ENCODE measurements at regions not wholly inside any gene's neighbourhood (a gene's known extent, or its start where the extent isn't known, plus 50 kb on each side); places are given as distances from the start of the nearest gene placed in this dataset.

GRCh38 chr11:22467741-22468140 lies 129.6 kb downstream of the SLC17A6 start:
- H3K4me1 ChIP-seq (ENCODE audit: control insufficient read depth, extremely low read depth, insufficient read depth, low read length): peaks cover 7% of the 10 kb centered on the region
- H3K36me3 ChIP-seq (ENCODE audit: control insufficient read depth, insufficient read depth, low read length): no peaks in the 10 kb centered on the region
- H3K27ac ChIP-seq (ENCODE audit: insufficient read depth, low read length): peak overlapping the region; percentile 60
- no peaks in the 10 kb centered on the region for H4K20me1 ChIP-seq (ENCODE audit: control insufficient read depth, extremely low read depth, insufficient read depth, low read length)
- DNase-seq (ENCODE audit: low read depth in 2 of 2): no peak
- no peaks in the 10 kb centered on the region for H3K27me3 ChIP-seq (ENCODE audit: control insufficient read depth, insufficient read depth, low read length)
- no peaks in the 10 kb centered on the region for H3K79me2 ChIP-seq (ENCODE audit: control insufficient read depth, insufficient read depth, low read length)
- no peak overlapping the region for H2AFZ ChIP-seq (ENCODE audit: low read length)
- no peak overlapping the region for H3K9ac ChIP-seq (ENCODE audit: insufficient read depth, low read length)
- no peak overlapping the region for H3K4me3 ChIP-seq (replicated peaks in 1 of 4; ENCODE audit: control extremely low read depth in 1 of 4, insufficient read depth in 1 of 4, low read depth in 3 of 4, low read length in 4 of 4)
- no peaks in the 10 kb centered on the region for H3K9me3 ChIP-seq (ENCODE audit: control insufficient read depth, insufficient read depth, low read depth, low read length)
- no peak for TF ChIP-seq CTCF (conservative IDR thresholded peaks at IDR 0.05 in 1 of 2, IDR thresholded peaks at IDR 0.05 in 1 of 2; ENCODE audit: low read depth in 1 of 2, low read length in 2 of 2)
- no peak for TF ChIP-seq EZH2 (IDR thresholded peaks at IDR 0.05; ENCODE audit: low read length, missing control alignments)
- no peak overlapping the region for H3K4me2 ChIP-seq (ENCODE audit: extremely low read depth, insufficient read depth, low read length)

- Histone ChIP-seq H3K9me3 (ENCODE audit: control insufficient read depth, insufficient read depth, low read depth, low read length) (no peaks in the 10 kb centered on the region), H4K20me1 (ENCODE audit: control insufficient read depth, extremely low read depth, insufficient read depth, low read length) (no peaks in the 10 kb centered on the region), H3K27me3 (ENCODE audit: control insufficient read depth, insufficient read depth, low read length) (no peaks in the 10 kb centered on the region), H2AFZ (ENCODE audit: low read length) (no peak overlapping the region), H3K9ac (ENCODE audit: insufficient read depth, low read length) (no peak overlapping the region), H3K4me3 (replicated peaks in 1 of 4; ENCODE audit: control extremely low read depth in 1 of 4, insufficient read depth in 1 of 4, low read depth in 3 of 4, low read length in 4 of 4) (no peak overlapping the region), H3K79me2 (ENCODE audit: control insufficient read depth, insufficient read depth, low read length) (no peaks in the 10 kb centered on the region), H3K4me2 (ENCODE audit: extremely low read depth, insufficient read depth, low read length) (peak overlapping the region; percentile 30), H3K27ac (ENCODE audit: insufficient read depth, low read length) (peak overlapping the region; percentile 60), H3K4me1 (ENCODE audit: control insufficient read depth, extremely low read depth, insufficient read depth, low read length) (peaks cover 7% of the 10 kb centered on the region), H3K36me3 (ENCODE audit: control insufficient read depth, insufficient read depth, low read length) (no peaks in the 10 kb centered on the region)
- no peak for DNase-seq (ENCODE audit: low read depth in 2 of 2)
- no peak for TF ChIP-seq CTCF (conservative IDR thresholded peaks at IDR 0.05 in 1 of 2, IDR thresholded peaks at IDR 0.05 in 1 of 2; ENCODE audit: low read depth in 1 of 2, low read length in 2 of 2)
- no peak for TF ChIP-seq EZH2 (IDR thresholded peaks at IDR 0.05; ENCODE audit: low read length, missing control alignments)
Observed at GRCh38 chr11:22467248-22467647, 129.1 kb downstream of the SLC17A6 start.

GRCh38 chr11:22466809-22467208 lies 128.6 kb downstream of the SLC17A6 start:
- Histone ChIP-seq H3K36me3 (ENCODE audit: control insufficient read depth, insufficient read depth, low read length) (no peaks in the 10 kb centered on the region), H3K4me2 (ENCODE audit: extremely low read depth, insufficient read depth, low read length) (peak overlapping the region; percentile 15), H3K9ac (ENCODE audit: insufficient read depth, low read length) (no peak overlapping the region), H3K4me1 (ENCODE audit: control insufficient read depth, extremely low read depth, insufficient read depth, low read length) (peaks cover 7% of the 10 kb centered on the region), H3K27ac (ENCODE audit: insufficient read depth, low read length) (peak overlapping the region; percentile 61), H4K20me1 (ENCODE audit: control insufficient read depth, extremely low read depth, insufficient read depth, low read length) (no peaks in the 10 kb centered on the region), H2AFZ (ENCODE audit: low read length) (no peak overlapping the region), H3K27me3 (ENCODE audit: control insufficient read depth, insufficient read depth, low read length) (no peaks in the 10 kb centered on the region), H3K79me2 (ENCODE audit: control insufficient read depth, insufficient read depth, low read length) (no peaks in the 10 kb centered on the region), H3K9me3 (ENCODE audit: control insufficient read depth, insufficient read depth, low read depth, low read length) (no peaks in the 10 kb centered on the region), H3K4me3 (replicated peaks in 1 of 4; ENCODE audit: control extremely low read depth in 1 of 4, insufficient read depth in 1 of 4, low read depth in 3 of 4, low read length in 4 of 4) (no peak overlapping the region)
- TF ChIP-seq EZH2 (IDR thresholded peaks at IDR 0.05; ENCODE audit: low read length, missing control alignments): no peak
- no peak for TF ChIP-seq CTCF (conservative IDR thresholded peaks at IDR 0.05 in 1 of 2, IDR thresholded peaks at IDR 0.05 in 1 of 2; ENCODE audit: low read depth in 1 of 2, low read length in 2 of 2)
- DNase-seq (ENCODE audit: low read depth in 2 of 2): peak; percentile 85 to 100

Measured in fibroblast of lung (primary cell).